CD4-positive, CD25-positive, alpha-beta regulatory T cell (primary cell): ENCODE measurements at regions not wholly inside any gene's neighbourhood (a gene's known extent, or its start where the extent isn't known, plus 50 kb on each side); places are given as distances from the start of the nearest gene placed in this dataset.
"Not testable (repeated sequence)": the region's sequence is repeated elsewhere in the genome, so short reads cannot be mapped to it uniquely, and the experiment has no call there.

Source experiments
- ATAC-seq, 2 donors: fragments of 150-1000 bp; cut with Tn5 transposase; one replicate each; pipeline ENCODE4 v1.10.0; 2021; ENCODE audit warnings: low read depth in 2 of 2, moderate number of reproducible peaks in 2 of 2, moderate library complexity in 1 of 2
- DNase-seq, 3 donors: peaks; one replicate each; pipeline versions ENCODE4 v3.0.0 to v3.0.0-alpha.2; 2012 to 2022; ENCODE audit warnings: mixed read lengths in 1 of 3
- H3K27ac ChIP-seq: one replicate; pipeline ENCODE4 v1.7.0; 2013; ENCODE audit warnings: mild to moderate bottlenecking, low read length; ENCODE audit not compliant: insufficient read depth, poor library complexity, severe bottlenecking
- H3K27me3 ChIP-seq: one replicate; pipeline ENCODE4 v1.7.0; 2013; ENCODE audit warnings: low read length; ENCODE audit not compliant: control insufficient read depth, insufficient read depth
- H3K36me3 ChIP-seq: one replicate; pipeline ENCODE4 v1.7.0; 2013; ENCODE audit warnings: mild to moderate bottlenecking, low read length, moderate library complexity; ENCODE audit not compliant: control insufficient read depth, insufficient read depth
- H3K4me1 ChIP-seq: 2 replicates; pipeline ENCODE4 v1.7.0; 2013; ENCODE audit warnings: mild to moderate bottlenecking, low read length; ENCODE audit not compliant: insufficient read depth, control insufficient read depth, poor library complexity, severe bottlenecking
- H3K4me3 ChIP-seq: one replicate; pipeline ENCODE4 v1.7.0; 2013; ENCODE audit warnings: low read depth, mild to moderate bottlenecking, low read length, moderate library complexity
- H3K9me3 ChIP-seq, 2 experiments: 1 replicate in 1 of 2; 2 replicates in 1 of 2; pipeline ENCODE4 v1.7.0; 2013; ENCODE audit warnings: low read length in 2 of 2, mild to moderate bottlenecking in 1 of 2, moderate library complexity in 1 of 2; ENCODE audit not compliant: control insufficient read depth in 2 of 2
- H3K27ac Mint-ChIP-seq, 3 donors: one replicate each; pipeline ENCODE4 v1.8.0; 2020 to 2022; ENCODE audit warnings: mild to moderate bottlenecking in 3 of 3, mixed read lengths in 3 of 3, moderate library complexity in 2 of 3
- H3K27me3 Mint-ChIP-seq: one replicate; pipeline ENCODE4 v1.8.0; 2022; ENCODE audit warnings: mild to moderate bottlenecking, mixed read lengths
- H3K36me3 Mint-ChIP-seq: one replicate; pipeline ENCODE4 v1.8.0; 2020; ENCODE audit warnings: mixed read lengths
- H3K4me1 Mint-ChIP-seq, 4 donors: one replicate each; pipeline ENCODE4 v1.8.0; 2020 to 2022; ENCODE audit warnings: mixed read lengths in 4 of 4, mild to moderate bottlenecking in 1 of 4
- H3K4me3 Mint-ChIP-seq, 4 donors: one replicate each; pipeline ENCODE4 v1.8.0; 2020 to 2022; ENCODE audit warnings: mild to moderate bottlenecking in 4 of 4, mixed read lengths in 4 of 4, moderate library complexity in 3 of 4
- H3K9me3 Mint-ChIP-seq, 7 donors: one replicate each; pipeline ENCODE4 v1.8.0; 2020 to 2022; ENCODE audit warnings: mixed read lengths in 7 of 7, mild to moderate bottlenecking in 3 of 7, moderate library complexity in 2 of 7

DNA sequence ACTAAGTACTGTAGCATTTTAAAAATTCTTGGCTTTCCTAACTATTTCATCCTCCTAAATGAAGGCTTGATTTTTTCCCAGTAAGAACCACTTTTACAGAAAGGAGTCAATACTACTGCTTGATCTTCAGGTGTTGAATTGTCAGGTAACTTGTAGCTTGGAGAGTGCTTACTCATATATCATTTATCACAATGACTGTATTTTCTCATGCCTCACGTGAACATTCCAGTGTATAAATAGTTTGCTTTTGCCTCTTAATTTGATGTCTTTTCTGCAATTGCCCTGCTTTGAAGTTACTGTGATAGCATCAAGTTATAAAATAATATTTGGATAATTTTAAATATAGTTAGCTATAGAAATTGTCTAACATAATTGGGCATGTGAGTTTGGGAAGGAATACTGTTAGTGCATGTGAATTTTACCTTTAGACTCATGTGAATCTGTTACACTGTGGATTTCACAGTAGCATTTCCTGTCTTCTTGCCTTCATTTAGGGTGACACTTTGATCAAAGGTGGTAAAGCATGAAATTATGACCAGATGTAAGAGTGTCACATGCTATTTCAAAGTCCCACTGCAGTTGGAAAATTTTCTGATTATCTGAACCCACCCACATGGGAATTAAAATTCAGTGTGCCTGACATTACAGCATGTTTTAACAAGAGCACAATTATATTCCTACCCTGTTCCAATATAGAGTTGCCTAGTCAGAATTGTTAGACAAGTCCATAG lies 962.8 kb downstream of the DNAJB9 start:
- H3K4me1 ChIP-seq = no peaks in the 10 kb centered on the region
- no peaks in the 10 kb centered on the region for H3K27me3 Mint-ChIP-seq

DNA sequence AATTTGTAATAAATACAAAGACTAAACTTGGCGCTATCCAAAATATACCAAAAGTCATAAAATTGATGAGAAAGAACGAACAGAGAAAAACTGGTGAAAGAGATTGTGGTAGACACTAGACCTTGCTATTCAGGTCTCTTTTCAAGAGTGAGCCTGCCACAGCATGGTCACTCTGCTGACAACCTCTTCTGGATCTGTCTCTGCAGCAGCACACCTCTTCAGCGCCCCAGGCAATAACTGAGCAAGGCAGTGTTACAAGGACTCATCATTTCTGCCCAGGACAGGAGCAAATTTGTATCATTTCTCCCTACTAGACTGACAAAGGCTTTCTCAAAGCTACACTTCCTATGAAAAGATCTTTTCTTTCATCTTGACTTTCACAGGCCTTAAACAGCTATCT lies 976.0 kb downstream of the DNAJB9 start:
- Mint-ChIP-seq H3K9me3 (peaks cover 0 to 4% (median 2%) of the 10 kb centered on the region in 7 donors), H3K4me3 (no peak overlapping the region), H3K4me1 (no peaks in the 10 kb centered on the region), H3K27me3 (no peaks in the 10 kb centered on the region), H3K27ac (no peak overlapping the region), H3K36me3 (no peaks in the 10 kb centered on the region)
- no peaks in the 10 kb centered on the region for H3K36me3 ChIP-seq
- H3K9me3 ChIP-seq = no peaks in the 10 kb centered on the region
- no peak for DNase-seq
- no peak for ATAC-seq
- H3K27me3 ChIP-seq = no peaks in the 10 kb centered on the region
- H3K27ac ChIP-seq = no peak overlapping the region
- no peak overlapping the region for H3K4me3 ChIP-seq
- H3K4me1 ChIP-seq = no peaks in the 10 kb centered on the region

More for the DNA sequence above, 962.8 kb downstream of the DNAJB9 start:
- no peaks in the 10 kb centered on the region for H3K36me3 Mint-ChIP-seq
- Histone ChIP-seq H3K9me3 (no peaks in the 10 kb centered on the region), H3K27me3 (no peaks in the 10 kb centered on the region), H3K4me3 (no peak overlapping the region), H3K36me3 (no peaks in the 10 kb centered on the region), H3K27ac (no peak overlapping the region)
- DNase-seq (no peak), ATAC-seq (no peak)
- no peaks in the 10 kb centered on the region for H3K4me1 Mint-ChIP-seq
- H3K4me3 Mint-ChIP-seq = no peak overlapping the region
- H3K27ac Mint-ChIP-seq = no peak overlapping the region
- peaks cover 0 to 9% (median 0%) of the 10 kb centered on the region in 7 donors for H3K9me3 Mint-ChIP-seq

DNA sequence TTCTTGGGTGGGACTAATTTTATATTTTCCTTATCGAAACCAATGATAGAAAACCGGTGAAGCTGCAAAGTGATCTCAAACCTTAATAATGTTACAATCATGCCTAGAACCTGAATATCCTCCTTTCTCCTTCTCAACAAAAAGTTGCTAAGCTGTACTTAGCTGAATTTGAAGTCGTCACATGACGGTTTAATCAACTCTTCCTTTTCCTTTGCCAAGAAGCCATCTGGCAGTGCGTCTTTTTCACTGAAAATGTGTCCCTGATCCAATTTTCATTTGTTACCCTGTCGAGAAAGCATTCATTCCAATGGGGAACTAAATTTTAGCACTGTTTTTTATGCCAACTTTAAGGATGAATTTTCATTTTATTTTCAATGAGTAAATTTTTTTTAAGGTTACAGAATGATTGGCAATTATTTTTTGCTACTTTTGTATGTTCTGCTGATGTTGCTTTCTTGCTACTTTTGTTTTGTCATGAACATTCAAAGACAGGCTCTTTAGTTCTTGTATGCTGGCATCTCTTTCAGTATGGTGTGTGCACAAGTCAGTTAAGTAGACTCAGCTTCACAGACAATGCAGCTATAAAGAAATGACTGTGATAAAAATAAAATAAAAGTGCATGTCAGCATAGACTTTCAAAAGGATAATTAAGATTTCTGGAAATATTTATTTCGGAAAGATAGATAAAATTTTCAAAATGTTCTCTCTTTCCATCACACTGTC lies 980.0 kb downstream of the DNAJB9 start:
- DNase-seq (no peak), ATAC-seq (no peak)
- H3K9me3 ChIP-seq = no peaks in the 10 kb centered on the region
- no peaks in the 10 kb centered on the region for H3K36me3 ChIP-seq
- no peaks in the 10 kb centered on the region for H3K36me3 Mint-ChIP-seq
- H3K27me3 Mint-ChIP-seq = no peaks in the 10 kb centered on the region
- H3K4me1 ChIP-seq = no peaks in the 10 kb centered on the region
- peaks cover 3 to 23% (median 9%) of the 10 kb centered on the region in 7 donors for H3K9me3 Mint-ChIP-seq
- no peaks in the 10 kb centered on the region for H3K4me1 Mint-ChIP-seq
- H3K4me3 ChIP-seq = no peak overlapping the region
- no peak overlapping the region for H3K4me3 Mint-ChIP-seq
- H3K27me3 ChIP-seq = no peaks in the 10 kb centered on the region
- H3K27ac Mint-ChIP-seq = no peak overlapping the region
- H3K27ac ChIP-seq = no peak overlapping the region

DNA sequence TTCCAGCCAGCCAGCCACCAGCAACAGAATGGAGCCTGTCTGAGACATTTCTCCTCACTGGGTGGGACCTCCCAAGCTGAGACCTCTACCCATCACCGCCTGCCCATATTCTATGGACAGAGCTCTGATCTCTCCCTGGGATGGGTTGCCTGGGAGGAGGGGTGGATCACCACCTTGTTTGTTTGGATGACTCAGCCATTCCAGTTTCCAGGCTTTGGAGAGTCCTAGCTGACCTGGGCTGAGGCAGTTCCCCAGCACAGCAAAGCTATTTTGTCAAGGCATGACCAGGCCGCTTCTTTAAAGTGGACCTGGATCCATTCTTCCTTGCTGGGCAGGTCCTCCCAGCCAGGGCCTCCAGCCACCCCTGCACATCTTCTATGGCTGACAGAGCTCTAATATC lies 982.3 kb downstream of the DNAJB9 start:
- Mint-ChIP-seq H3K4me1 (no peaks in the 10 kb centered on the region), H3K27me3 (no peaks in the 10 kb centered on the region), H3K27ac (no peak overlapping the region), H3K9me3 (peaks cover 5 to 32% (median 15%) of the 10 kb centered on the region in 7 donors), H3K4me3 (no peak overlapping the region), H3K36me3 (no peaks in the 10 kb centered on the region)
- no peaks in the 10 kb centered on the region for H3K9me3 ChIP-seq
- H3K27ac ChIP-seq = no peak overlapping the region
- no peaks in the 10 kb centered on the region for H3K4me1 ChIP-seq
- no peaks in the 10 kb centered on the region for H3K27me3 ChIP-seq
- no peak overlapping the region for H3K4me3 ChIP-seq
- DNase-seq (no peak), ATAC-seq (no peak)
- no peaks in the 10 kb centered on the region for H3K36me3 ChIP-seq

DNA sequence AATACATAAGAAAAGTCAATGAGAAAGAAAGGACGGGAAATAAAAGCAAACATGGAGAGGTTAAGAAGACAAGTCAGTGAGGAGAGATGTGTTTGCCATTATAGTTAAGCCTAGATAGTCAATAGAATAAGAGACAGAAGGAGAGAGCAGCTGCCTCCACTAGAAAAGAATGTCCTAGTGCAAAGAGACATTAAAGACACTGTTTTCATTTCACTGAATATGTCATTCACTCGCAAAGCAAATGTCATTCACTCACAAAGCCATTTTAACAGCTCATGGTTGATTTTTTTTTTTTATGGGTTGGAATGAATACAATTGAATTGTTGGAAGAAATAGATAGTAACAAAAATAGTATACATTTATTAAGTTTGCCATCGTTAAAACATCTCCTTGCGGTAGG lies 1007.6 kb downstream of the DNAJB9 start:
- Mint-ChIP-seq H3K4me1 (no peaks in the 10 kb centered on the region), H3K4me3 (no peak overlapping the region), H3K36me3 (no peaks in the 10 kb centered on the region), H3K9me3 (peaks cover 0 to 6% (median 2%) of the 10 kb centered on the region in 7 donors), H3K27ac (no peak overlapping the region), H3K27me3 (no peaks in the 10 kb centered on the region)
- peaks cover 0 to 4% of the 10 kb centered on the region in 2 experiments for H3K9me3 ChIP-seq
- H3K27me3 ChIP-seq = no peaks in the 10 kb centered on the region
- no peak for ATAC-seq
- H3K36me3 ChIP-seq = no peaks in the 10 kb centered on the region
- no peak overlapping the region for H3K4me3 ChIP-seq
- no peak overlapping the region for H3K27ac ChIP-seq
- H3K4me1 ChIP-seq = no peaks in the 10 kb centered on the region
- DNase-seq = no peak

DNA sequence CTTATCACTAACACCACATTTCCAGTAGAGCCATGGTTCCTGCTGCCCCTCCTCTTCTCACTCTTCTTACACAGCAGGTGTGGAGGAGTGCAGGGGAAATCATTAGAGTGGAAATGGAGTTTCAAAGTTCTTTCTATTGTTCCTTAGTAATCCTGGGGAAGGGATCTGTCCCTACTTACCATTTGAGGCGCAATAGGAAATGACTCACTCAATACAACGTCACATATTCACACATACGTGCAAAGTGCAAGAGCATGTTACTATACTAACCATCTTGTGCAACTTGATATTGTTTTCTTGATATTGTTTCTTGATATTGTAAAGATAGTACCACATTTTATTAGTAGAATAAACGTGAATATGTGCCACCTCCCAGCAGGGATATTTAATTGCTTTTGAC lies 1010.2 kb downstream of the DNAJB9 start:
- DNase-seq (no peak), ATAC-seq (no peak)
- no peaks in the 10 kb centered on the region for H3K4me1 Mint-ChIP-seq
- Histone ChIP-seq H3K27ac (no peak overlapping the region), H3K4me3 (no peak overlapping the region), H3K4me1 (no peaks in the 10 kb centered on the region), H3K9me3 (peaks cover 0 to 8% of the 10 kb centered on the region in 2 experiments), H3K36me3 (no peaks in the 10 kb centered on the region), H3K27me3 (no peaks in the 10 kb centered on the region)
- H3K4me3 Mint-ChIP-seq = no peak overlapping the region
- no peaks in the 10 kb centered on the region for H3K27me3 Mint-ChIP-seq
- peaks cover 0 to 10% (median 4%) of the 10 kb centered on the region in 7 donors for H3K9me3 Mint-ChIP-seq
- H3K27ac Mint-ChIP-seq = no peak overlapping the region
- no peaks in the 10 kb centered on the region for H3K36me3 Mint-ChIP-seq

DNA sequence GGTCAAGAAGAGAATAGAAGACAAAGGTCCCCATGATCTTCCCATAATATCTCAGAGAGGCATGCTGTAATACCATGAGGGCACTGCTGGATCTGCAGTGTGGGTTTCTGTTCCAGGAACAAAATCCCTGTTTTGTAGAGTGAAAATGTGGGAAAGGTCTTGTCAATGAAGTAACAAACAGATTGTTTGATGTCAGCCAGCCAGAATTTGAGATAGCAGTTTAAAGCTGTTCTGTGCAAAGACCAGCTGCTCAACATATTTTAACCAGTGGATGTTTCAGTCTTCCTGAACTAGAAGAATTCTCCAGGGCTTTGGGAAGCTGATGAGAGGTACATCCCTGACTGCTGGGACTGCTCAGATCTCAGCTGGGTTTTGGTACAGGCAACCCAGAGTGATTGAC lies 1012.5 kb downstream of the DNAJB9 start:
- DNase-seq = no peak
- Mint-ChIP-seq H3K4me1 (no peaks in the 10 kb centered on the region), H3K27ac (no peak overlapping the region), H3K9me3 (peaks cover 0 to 17% (median 5%) of the 10 kb centered on the region in 7 donors), H3K4me3 (no peak overlapping the region), H3K27me3 (no peaks in the 10 kb centered on the region), H3K36me3 (no peaks in the 10 kb centered on the region)
- ATAC-seq = no peak
- H3K27ac ChIP-seq = no peak overlapping the region
- H3K36me3 ChIP-seq = no peaks in the 10 kb centered on the region
- H3K9me3 ChIP-seq = peaks cover 0 to 8% of the 10 kb centered on the region in 2 experiments
- H3K4me3 ChIP-seq = no peak overlapping the region
- H3K4me1 ChIP-seq = no peaks in the 10 kb centered on the region
- H3K27me3 ChIP-seq = no peaks in the 10 kb centered on the region

DNA sequence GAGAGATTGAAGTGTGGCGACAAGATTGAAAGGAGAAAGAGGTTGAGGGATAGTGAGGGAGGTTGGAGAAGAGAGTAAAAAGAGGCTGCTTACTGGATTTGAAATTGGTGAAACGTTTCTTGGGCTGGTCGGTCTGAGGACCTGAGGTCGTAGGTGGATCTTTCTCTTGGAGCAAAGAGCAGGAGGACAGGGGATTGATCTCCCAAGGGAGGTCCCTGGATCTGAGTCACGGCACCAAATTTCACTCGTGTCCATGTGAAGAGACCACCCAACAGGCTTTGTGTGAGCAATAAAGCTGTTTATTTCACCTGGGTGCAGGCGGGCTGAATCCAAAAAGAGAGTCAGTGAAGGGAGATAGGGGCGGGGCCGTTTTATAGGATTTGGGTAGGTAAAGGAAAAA lies 1027.3 kb downstream of the DNAJB9 start:
- H3K9me3 ChIP-seq, H3K27ac Mint-ChIP-seq, H3K4me1 ChIP-seq, H3K4me3 ChIP-seq, H3K4me3 Mint-ChIP-seq, ATAC-seq, H3K4me1 Mint-ChIP-seq, DNase-seq, H3K36me3 ChIP-seq, H3K27me3 Mint-ChIP-seq, H3K27ac ChIP-seq, H3K27me3 ChIP-seq, H3K36me3 Mint-ChIP-seq: not testable (repeated sequence)
- peaks cover 0 to 12% (median 0%) of the 10 kb centered on the region in 7 donors for H3K9me3 Mint-ChIP-seq
